SKM-1 treated with dmso at 0.1 percent for 144 hours (cell line): ENCODE measurements at regions not wholly inside any gene's neighbourhood (a gene's known extent, or its start where the extent isn't known, plus 50 kb on each side); places are given as distances from the start of the nearest gene placed in this dataset.
A peak's percentile ranks its signal among the peaks of the same experiment; 100 is the strongest.

Source experiments
- DNase-seq: peaks from one replicate; lab custom pipeline; 2025; ENCODE audit not compliant: unreplicated experiment; lab: John Stamatoyannopoulos, UW

DNA sequence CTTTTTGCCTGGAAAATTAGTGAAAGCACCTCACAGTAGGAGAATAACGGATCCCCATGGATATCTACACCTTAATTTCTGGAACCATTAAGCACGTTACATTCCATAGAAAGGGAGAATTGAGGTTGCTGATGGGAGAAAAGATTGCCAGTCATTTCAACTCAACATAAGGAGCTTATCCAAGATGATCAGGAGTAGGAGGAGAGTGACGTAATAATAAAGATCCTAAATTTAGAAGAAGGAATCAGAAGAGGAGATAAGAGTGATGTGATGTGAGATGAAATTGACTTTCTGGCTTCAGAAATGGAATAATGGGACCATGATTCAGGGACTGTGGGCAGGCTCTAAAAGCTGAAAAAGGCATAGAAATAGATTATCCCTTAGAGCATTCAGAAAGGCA, 1017.8 kb upstream of the CHAC2 start:
- no peak for DNase-seq

DNA sequence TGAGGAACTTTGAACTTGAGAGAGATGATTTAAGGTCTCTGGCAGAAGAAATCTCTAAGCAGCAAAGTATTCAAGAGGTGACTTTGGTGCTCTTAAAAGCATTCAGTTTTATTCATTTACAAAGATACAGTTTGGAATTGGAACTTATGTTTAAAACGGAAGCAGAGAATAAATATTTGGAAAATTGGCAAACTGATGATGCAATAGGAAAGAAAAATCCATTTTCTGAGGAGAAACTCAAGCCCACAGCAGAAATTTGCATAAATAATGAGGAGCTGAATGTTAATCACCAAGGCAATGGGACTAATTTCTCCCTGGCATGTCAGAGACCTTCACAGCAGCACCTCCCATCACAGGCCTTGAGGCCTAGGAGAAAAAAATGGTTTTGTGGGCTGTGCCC, 1022.5 kb upstream of the CHAC2 start:
- DNase-seq: no peak

DNA sequence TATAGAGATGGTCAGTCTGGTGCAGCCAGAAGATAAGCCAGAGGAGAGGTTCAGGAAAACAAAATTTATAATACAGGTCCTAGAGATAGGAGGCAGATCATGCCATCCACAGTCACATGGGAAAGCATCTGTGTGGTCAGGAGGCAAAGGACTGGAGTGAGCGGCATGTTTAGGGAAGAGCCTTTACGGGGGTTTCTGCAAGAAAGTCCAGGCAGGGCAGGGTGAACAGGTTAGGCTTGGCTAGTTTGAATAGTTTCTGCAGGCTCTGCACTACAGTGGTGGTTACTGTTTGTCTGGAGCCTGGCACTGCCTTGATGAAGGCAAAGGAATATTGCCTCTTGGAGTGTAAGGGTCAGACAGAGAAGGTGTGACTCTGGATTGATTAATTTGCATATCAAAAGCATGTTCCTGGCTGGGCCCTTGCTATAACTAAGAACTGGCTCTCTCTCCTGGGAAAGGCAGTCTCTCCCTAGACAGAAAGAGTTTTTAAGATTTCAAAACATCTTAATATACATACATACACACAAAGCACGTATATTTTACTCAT, 1034.7 kb upstream of the CHAC2 start:
- DNase-seq: no peak

DNA sequence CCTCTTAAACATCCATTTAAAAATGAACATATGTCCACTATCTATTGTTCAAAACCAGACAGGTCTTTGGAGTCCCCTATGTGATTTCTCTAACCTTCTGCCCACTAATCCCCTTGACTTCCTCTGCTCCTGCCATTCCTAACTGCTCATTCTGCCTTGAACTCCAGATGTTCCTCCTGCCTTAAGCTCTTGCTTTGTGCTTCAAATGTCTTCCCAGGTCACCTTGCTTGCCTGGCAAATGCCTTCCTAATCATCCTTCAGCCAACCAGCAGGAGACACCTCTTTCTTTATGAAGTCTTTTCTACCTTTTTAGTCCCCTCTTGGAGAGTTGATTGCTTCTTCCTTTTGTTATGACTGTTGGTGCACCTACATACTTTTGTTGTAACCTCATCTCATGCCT, 1043.0 kb upstream of the CHAC2 start:
- no peak for DNase-seq

DNA sequence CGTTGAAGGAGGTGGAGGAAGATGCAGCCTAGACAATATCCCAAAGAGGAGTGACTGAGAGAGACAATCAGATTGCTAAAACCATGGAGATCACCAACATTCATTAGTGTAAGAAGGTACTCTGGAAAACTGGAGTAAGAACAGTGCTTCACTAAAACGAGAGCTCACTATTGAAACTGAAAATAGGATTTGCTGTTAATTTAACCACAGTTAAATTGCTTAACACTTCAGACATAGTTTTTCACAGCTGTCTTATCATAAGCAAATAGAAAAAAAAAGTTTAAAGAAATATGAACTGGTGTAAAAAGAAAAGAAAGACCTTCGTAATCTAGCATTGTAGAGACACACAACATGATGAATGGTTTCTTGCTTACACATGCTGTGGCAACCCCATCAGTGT, 1049.8 kb upstream of the CHAC2 start:
- no peak for DNase-seq

DNA sequence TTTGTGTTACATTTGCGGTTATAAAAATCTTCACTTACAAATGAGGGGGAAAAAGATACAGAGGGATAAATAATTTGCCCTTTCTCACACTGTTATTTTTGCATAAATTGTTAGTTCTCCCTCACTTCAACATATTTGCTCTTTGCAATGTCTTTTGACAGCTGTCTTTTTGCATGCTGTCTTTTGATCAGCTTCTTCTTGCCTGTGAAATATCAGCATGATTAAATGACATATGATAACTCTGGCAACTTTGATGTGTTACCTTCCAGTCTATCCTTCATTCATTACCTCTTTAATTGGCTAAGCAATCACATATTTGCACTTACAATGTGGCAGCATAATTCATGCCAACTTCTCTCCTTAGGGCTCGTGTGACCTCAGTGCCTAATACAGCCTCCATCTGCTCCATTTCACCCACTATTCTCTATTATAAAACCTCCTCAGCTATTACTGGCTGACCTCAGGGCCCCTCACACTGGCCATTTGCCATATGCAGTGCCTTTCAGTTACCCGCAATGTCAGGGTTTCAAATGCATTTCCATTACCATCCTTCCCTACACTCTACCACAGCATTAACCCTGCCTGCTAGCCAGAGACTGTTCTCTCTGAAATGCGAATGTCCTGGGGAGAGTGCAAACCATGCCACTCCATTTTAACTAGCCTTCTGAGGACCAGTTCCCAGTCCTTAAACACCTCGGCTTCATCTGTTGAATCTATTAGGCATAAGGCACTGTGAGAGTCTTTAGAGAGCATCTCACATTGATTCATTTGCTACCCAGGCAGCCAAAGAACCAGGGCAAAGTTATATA, 1056.6 kb upstream of the CHAC2 start:
- DNase-seq: no peak

DNA sequence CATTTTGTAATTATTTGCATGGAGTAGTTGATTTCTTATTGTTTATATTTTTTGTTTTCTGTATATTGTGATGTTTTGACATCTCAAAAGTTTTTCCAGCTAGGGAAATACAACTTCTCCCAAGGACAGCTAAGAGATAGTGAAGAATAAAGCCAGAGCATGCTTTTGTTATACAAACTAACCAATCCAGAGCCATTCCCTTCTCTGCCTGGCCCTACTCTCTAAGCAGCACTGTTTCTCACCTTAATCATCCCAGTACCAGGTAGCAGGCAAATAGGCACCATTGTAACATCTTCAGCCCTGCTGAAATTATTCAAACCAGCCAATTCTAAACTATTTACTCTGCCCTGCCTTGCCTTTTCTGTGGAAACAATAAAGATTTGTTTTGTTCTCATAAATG, 1063.4 kb upstream of the CHAC2 start:
- DNase-seq: no peak

DNA sequence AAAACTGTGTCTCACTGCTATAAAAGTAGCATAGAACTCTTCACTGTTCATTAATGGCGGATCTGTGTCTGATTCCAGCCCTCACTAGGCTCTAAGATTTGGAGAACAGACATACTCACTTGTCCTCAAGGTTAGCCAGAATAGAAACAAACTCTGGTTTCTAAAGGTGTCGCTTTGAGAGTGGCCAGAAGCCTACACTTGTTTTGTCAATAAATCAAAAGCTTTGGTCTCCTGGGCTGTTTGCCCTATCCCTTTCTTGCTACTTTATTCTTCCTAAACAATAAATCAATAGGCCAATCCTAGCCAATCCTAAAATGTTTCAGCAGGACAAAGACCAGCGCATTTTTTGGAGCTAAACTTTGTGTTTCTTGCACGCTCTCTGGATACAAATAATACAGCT, 1064.6 kb upstream of the CHAC2 start:
- no peak for DNase-seq

DNA sequence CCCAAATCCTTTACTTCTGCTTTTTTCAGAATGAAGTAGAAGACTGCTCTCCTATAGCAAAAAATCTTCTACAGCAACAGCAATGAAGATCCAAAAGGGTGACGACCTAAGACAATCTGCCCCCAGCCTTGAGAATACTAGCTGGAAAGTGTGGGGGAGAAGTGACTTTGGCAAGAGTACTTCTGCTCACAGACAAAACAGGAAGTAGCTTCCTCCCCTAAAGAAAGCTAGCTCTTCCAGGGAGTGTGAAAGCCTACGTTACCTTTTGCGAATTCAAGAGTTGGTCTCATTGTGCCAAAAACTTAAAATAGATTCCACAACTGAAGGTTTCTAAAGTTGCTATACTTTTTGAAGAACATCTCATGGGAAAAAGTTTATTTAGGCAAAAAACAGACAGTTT, 1069.2 kb upstream of the CHAC2 start:
- peak; percentile 73 for DNase-seq

DNA sequence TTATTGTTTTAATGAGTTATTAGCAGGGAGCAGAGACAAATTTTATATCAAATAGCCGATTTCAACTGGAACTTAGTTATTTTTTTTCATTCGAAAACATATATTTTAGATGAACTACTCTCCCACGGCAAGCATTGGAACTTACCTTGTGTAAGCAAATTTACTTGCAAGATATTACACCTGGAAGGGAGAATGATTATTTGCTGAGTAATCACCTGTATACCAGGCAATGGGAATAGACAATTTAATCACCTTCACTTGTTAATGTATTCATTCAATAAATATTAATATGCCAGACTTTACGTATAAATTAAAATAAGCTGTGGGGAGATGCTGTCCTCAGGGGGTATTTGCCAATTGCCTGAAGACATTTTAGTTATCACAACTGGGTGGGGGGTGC, 1069.9 kb upstream of the CHAC2 start:
- no peak for DNase-seq

DNA sequence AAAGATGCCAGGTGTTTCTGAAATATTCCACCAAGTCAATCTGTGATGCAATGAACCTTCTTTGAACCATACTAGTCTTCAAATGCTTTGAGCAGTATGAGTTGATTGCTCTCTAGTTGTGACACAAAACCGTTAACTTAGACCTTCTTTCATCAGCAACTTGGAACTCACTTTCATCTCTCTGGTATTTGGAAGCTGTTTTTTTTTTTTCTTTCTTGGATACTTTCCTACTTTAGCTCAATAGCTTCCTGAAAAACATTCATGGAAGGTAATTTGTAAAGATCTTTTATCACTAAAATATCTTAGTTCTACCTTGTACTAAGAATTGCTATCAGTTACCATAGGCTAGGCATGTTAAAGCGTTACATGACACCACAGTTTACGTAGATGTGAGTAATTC, 1071.9 kb upstream of the CHAC2 start:
- DNase-seq: no peak

DNA sequence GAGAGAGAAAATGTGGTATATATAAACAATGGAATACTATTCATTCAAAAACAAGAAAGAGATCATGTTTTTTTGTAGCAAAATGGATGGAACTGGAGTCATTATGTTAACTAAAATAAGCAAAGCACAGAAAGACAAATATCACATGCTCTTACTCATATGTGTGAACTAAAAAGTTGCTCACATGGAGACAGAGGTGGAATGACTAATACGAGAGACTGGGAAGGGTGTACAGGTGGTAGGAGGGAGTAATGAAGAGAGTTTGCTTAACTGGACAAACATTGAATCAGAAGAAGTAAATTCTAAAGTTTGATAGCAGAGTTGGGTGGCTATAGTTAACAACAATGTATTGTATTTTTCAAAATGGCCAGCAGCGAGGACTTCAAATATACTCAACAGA, 1080.7 kb upstream of the CHAC2 start:
- DNase-seq: no peak

DNA sequence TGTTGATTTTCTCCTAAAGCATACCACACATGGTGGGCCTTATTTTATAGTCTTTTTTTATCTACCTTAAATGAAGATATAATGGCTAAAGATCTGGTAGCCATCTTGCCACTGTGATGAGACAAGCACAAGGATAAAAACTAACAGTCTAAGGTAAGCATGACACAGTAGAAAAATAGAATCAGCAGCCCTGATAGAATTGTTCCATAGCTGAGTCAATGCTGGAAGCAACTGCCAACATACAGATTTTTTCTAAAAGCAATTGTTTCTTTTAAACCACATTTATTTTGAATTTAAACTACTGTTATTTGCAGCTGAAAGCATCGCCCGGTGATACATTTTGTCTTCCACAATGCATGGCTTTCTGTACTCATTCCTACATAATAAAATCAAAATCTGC, 1091.5 kb upstream of the CHAC2 start:
- no peak for DNase-seq

DNA sequence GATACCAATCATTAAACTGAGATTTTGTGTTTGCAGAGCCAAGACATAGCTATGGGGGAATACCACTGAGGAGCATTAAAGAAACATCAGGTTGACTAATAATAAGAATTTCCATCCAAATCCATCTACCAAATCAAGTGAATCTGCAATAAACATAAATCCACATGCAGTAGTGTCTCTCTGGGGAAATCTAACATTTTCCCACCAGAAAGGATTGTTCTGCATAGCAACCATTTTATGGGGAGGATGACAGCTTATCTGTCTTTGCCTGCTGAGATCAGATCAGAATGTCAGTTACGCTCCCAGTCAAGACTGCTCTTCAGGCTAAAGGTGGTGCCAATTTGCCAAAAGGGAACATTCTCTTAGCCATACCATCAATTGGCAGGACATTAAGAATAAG, 1098.9 kb upstream of the CHAC2 start:
- DNase-seq: no peak

DNA sequence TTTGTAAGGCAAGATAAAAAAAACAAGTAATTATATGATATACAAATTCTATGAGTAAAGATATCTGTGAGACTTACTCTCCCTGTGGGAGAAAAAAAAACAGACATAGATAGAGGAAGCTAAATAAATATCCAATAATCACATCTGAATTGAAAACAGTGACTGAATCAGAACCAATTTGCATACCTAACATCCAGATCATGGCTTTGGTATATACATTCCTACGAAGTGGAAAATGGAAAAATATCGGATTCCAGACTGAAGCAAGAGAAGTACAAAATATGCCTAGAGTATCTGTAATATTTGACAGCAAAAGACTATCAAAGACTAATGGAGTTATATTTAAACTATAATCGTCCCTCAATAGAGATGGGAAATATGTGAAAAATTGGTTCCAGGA, 1108.1 kb upstream of the CHAC2 start:
- DNase-seq: no peak

DNA sequence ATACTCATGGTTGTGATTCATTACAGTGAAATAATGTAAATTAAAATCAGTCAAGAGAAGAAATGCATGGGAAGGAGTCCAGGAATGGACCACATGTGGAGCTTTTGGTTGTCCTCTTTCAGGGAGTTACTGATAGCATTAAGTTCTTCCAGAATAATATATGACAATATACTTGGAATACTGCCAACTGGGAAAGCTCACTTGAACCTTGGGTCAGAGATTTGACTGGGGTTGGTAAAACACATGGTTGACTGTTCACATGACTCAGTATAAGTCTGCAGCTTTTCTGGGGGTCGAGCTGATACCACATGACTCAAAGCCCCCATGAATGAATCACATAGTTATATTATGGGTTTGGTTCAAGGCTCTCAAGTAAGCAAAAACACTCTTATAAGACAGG, 1109.0 kb upstream of the CHAC2 start:
- DNase-seq: no peak

DNA sequence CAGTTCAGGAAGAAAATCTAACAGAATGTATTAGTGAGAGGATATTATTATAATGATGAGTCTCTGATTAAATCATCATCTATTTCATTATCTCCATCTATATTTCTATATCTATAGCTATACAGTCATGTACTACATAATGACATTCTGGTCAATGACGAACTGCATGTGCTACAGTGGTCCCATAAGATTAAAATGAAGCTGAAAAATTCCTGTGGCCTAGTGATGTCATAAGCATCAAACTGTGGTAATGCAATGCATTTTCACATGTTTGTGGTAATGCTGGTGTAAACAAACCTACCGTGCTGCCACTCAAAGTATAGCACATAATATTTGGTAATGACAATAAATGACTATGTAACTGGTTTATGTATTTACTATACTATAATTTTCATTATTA, 1127.9 kb upstream of the CHAC2 start:
- no peak for DNase-seq

DNA sequence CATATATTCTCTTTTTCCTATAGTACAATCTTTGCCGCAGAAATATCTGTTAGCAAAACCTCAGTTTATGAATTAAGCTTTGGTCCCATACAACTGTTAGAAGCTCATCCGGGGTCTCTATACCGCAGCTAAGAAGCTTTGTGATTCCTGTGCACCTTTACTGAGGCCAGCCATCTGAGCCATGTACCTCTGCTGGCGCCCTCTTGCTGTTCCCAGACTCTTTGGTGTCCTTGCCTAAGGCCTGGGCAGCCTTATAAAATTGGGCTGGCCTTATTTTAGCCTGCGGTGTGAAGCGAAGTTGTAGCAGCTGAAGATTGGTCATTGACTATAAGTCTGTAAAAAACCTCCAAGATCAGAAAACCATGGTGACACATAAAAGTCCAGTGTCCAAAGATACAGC, 1135.1 kb upstream of the CHAC2 start:
- no peak for DNase-seq

DNA sequence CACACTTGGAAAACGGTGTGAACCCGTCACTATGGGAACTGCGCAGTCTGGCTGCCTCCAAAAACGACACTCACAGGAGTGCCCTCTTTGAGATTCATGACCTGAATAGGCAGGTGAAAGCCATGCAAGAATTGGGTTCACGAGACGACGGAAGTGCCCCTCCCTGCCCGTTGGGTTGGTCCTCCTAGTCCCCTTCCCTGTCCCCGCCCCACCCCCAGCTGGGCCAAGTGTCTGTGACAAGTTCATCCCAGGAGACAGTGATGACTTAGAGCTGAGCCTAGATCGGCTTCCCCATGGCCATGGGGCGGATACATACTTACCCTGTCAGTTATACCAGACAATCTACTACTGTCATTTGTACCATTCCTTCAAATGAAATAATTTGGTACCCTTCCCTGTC, 1137.7 kb upstream of the CHAC2 start:
- no peak for DNase-seq

DNA sequence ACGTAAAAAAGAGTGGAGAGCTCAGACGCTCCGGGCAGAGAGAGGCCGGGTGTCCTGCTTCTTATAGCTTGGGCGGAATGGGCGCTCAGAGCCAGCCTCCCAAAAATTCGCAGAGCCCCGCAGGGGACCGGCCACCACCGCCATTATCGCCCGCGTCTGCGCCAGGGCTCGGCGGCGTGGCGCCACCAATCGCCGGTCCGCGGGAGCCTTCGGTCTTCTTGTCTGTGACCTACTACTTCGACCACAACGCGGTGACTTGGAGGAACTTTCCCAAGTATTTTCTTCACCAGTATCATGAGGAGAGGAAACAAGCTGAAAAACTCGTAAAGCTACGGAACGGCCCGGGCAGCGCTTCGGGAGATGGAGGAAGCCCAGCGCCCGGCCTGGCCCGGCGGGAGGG, 1138.1 kb upstream of the CHAC2 start:
- DNase-seq: no peak

DNA sequence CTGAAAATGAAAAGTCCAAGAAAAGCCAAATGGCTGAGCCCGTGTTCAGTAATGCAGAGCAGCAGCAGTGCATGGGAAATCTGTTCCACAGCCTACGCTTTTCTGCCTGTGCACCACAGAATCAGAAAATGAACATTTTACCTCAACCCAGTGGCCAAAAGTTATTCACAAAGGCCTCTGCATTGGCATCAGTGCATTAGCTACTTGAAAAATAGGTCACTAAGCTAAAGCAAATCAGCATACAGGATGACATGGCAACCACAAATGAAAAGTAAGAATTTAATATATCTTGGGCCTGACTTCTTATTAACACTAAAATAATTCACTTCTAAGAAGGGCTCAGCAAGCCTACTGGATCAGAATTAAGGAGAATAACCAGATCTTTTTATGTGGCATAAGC, 1145.3 kb upstream of the CHAC2 start:
- DNase-seq: no peak

DNA sequence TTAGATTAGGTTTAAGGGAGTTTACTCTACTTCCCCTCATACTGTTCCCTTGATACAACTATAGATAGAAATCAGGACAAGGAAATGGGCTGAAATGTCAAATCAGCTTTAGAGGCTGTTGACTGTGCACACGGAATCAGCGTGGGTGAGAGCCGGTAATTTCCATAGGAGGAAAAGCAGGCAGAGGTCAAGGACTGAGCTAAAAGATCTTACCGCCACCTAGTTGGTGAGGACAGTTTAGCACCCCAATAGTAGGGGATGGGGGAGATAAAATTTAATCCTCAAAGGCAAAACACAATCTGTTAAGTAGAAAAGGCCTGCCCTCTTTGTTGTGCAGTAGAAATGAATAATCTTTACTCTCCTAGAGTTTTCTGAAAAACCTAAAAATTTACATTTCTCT, 1154.5 kb upstream of the CHAC2 start:
- no peak for DNase-seq

DNA sequence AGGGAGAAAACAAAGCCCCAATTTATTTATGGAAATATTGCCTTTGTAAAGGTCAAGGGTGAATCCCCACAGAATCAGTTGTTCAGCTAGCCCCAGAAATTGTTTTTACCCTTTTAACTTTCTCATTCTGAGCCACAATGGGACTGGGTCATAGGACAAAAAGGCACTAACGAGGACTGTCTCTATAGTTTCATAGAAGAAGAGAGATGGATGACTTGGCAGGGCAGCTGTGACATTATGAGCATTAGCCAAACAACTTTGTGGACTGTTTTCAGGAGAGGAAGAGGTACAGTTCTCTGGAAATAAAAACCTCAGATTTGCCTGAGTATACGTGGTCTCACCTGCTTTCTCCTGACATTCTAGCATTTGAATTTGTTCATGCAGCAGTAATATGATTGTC, 1155.8 kb upstream of the CHAC2 start:
- DNase-seq: no peak
